ENCODE measurements at regions not wholly inside any gene's neighbourhood (a gene's known extent, or its start where the extent isn't known, plus 50 kb on each side); places are given as distances from the start of the nearest gene placed in this dataset.

GRCh38 chr4:22875587-22876257, 183.0 kb downstream of the GBA3 start:
- no peak for TF ChIP-seq CTCF (IDR thresholded peaks at IDR 0.05; ENCODE audit: insufficient read depth, low read depth, low read length)
- no peak overlapping the region for H3K4me3 ChIP-seq (ENCODE audit: low read depth, low read length)
- no peak for DNase-seq (ENCODE audit: low read depth)

GRCh38 chr4:22874334-22874912, 181.7 kb downstream of the GBA3 start:
- no peak overlapping the region for H3K4me3 ChIP-seq (ENCODE audit: low read depth, low read length)
- no peak for DNase-seq (ENCODE audit: low read depth)

GRCh38 chr4:22873899-22874298, 181.2 kb downstream of the GBA3 start:
- no peak for DNase-seq (ENCODE audit: low read depth)
- no peak for TF ChIP-seq CTCF (IDR thresholded peaks at IDR 0.05; ENCODE audit: insufficient read depth, low read depth, low read length)
- H3K4me3 ChIP-seq (ENCODE audit: low read depth, low read length): no peak overlapping the region

More at GRCh38 chr4:22874334-22874912, 181.7 kb downstream of the GBA3 start:
- TF ChIP-seq CTCF (IDR thresholded peaks at IDR 0.05; ENCODE audit: insufficient read depth, low read depth, low read length): no peak

- no peak for TF ChIP-seq CTCF (IDR thresholded peaks at IDR 0.05; ENCODE audit: insufficient read depth, low read depth, low read length)
- no peak overlapping the region for H3K4me3 ChIP-seq (ENCODE audit: low read depth, low read length)
- DNase-seq (ENCODE audit: low read depth): no peak
Measured at GRCh38 chr4:22870847-22871449, 178.2 kb downstream of the GBA3 start.

- H3K4me3 ChIP-seq (ENCODE audit: low read depth, low read length): no peak overlapping the region
- no peak for TF ChIP-seq CTCF (IDR thresholded peaks at IDR 0.05; ENCODE audit: insufficient read depth, low read depth, low read length)
- DNase-seq (ENCODE audit: low read depth): no peak
Measured at GRCh38 chr4:22869235-22869634, 176.5 kb downstream of the GBA3 start.

Data from fibroblast of villous mesenchyme (primary cell).